Gastrocnemius medialis (tissue), 4 donors: ENCODE measurements at regions not wholly inside any gene's neighbourhood (a gene's known extent, or its start where the extent isn't known, plus 50 kb on each side); places are given as distances from the start of the nearest gene placed in this dataset.
A peak's percentile ranks its signal among the peaks of the same experiment; 100 is the strongest.

Experiments used
- ATAC-seq, 2 donors: fragments of 150-250 bp; one replicate each; pipeline ENCODE4 v1.9.1; 2016
- DNase-seq, 2 donors: peaks; one replicate each; pipeline ENCODE4 v3.0.0-alpha.2; 2019
- H3K27ac ChIP-seq, 4 donors: fragments of 200-600 bp; sonication (generic); 1 replicate in 1 of 4; 2 replicates in 3 of 4; pipeline ENCODE4 v1.5.1; 2016 to 2018; ENCODE audit warnings: mild to moderate bottlenecking in 2 of 4, moderate library complexity in 1 of 4
- H3K27me3 ChIP-seq, 3 donors: fragments of 200-600 bp; sonication (generic) in 2 of 3; 1 replicate in 1 of 3; 2 replicates in 2 of 3; pipeline versions ENCODE4 v1.5.1 to v1.6.0; 2016 to 2019; ENCODE audit warnings: mild to moderate bottlenecking in 1 of 3, moderate library complexity in 1 of 3
- H3K36me3 ChIP-seq, 2 donors: fragments of 200-600 bp; sonication (generic) in 1 of 2; one replicate each; pipeline ENCODE4 v1.5.1; 2017 to 2018
- H3K4me1 ChIP-seq, 2 donors: fragments of 200-600 bp; sonication (generic) in 1 of 2; one replicate each; pipeline ENCODE4 v1.5.1; 2016 to 2017; ENCODE audit warnings: mild to moderate bottlenecking in 2 of 2
- H3K4me3 ChIP-seq, 4 donors: fragments of 200-600 bp; sonication (generic) in 3 of 4; 1 replicate in 1 of 4; 2 replicates in 3 of 4; pipeline ENCODE4 v1.5.1; 2016 to 2019; ENCODE audit warnings: mild to moderate bottlenecking in 2 of 4
- H3K9me3 ChIP-seq, 3 donors: fragments of 200-600 bp; sonication (generic) in 2 of 3; 1 replicate in 1 of 3; 2 replicates in 2 of 3; pipeline ENCODE4 v1.5.1; 2016 to 2019
- CTCF ChIP-seq, 5 experiments: fragments of 450-650 bp in 3 of 5; fragments of 200-600 bp in 2 of 5; sonication (generic) in 2 of 5; IDR thresholded peaks in 4 of 5; conservative IDR thresholded peaks in 1 of 5; 1 replicate in 4 of 5; 2 replicates in 1 of 5; pipeline ENCODE4 v1.5.1; 2016 to 2019; ENCODE audit warnings: antibody characterized with exemption in 5 of 5, mild to moderate bottlenecking in 3 of 5, moderate library complexity in 3 of 5
- POLR2A ChIP-seq, 2 donors: fragments of 450-650 bp; IDR thresholded peaks; one replicate each; pipeline ENCODE4 v1.6.1; 2017; ENCODE audit warnings: antibody characterized with exemption in 2 of 2, mild to moderate bottlenecking in 2 of 2, moderate library complexity in 2 of 2
- in situ Hi-C, 4 donors: fragments of 200-750 bp; cut with MboI; loops; one replicate each; pipeline versions ENCODE4 v1.15.0 to v1.8.0; 2017; ENCODE audit warnings: low sequenced_read_pairs in 4 of 4
- intact Hi-C: fragments of 100-400 bp; cut with DNase I; formaldehyde crosslinking; loops from one replicate; pipeline ENCODE4 v1.15.1; 2023; ENCODE audit warnings: low total_unique reads

GRCh38 chr3:170740285-170740684 is 129.7 kb downstream of the RPL22L1 start:
- Histone ChIP-seq H3K36me3 (no peaks in the 10 kb centered on the region), H3K9me3 (no peaks in the 10 kb centered on the region), H3K27ac (peak overlapping the region in 1 of 4 donors; percentile 14), H3K4me1 (no peaks in the 10 kb centered on the region), H3K4me3 (no peak overlapping the region), H3K27me3 (no peaks in the 10 kb centered on the region)
- in situ Hi-C loops, result no loop called here
- DNase-seq (no peak), ATAC-seq (no peak)
- intact Hi-C loops, result no loop called here
- TF ChIP-seq POLR2A (IDR thresholded peaks at IDR 0.05) (no peak), CTCF (IDR thresholded peaks at IDR 0.05 in 4 of 5, conservative IDR thresholded peaks at IDR 0.05 in 1 of 5) (no peak)

- intact Hi-C loops (no loop called here), in situ Hi-C loops (no loop called here)
- ATAC-seq (no peak), DNase-seq (no peak)
- Histone ChIP-seq H3K9me3 (no peaks in the 10 kb centered on the region), H3K27me3 (no peaks in the 10 kb centered on the region), H3K4me1 (no peaks in the 10 kb centered on the region), H3K27ac (no peak overlapping the region), H3K36me3 (no peaks in the 10 kb centered on the region), H3K4me3 (no peak overlapping the region)
- no peak for TF ChIP-seq CTCF (IDR thresholded peaks at IDR 0.05 in 4 of 5, conservative IDR thresholded peaks at IDR 0.05 in 1 of 5)
- TF ChIP-seq POLR2A (IDR thresholded peaks at IDR 0.05), result no peak
Observed at GRCh38 chr3:170739410-170739809, 130.6 kb downstream of the RPL22L1 start.

DNA sequence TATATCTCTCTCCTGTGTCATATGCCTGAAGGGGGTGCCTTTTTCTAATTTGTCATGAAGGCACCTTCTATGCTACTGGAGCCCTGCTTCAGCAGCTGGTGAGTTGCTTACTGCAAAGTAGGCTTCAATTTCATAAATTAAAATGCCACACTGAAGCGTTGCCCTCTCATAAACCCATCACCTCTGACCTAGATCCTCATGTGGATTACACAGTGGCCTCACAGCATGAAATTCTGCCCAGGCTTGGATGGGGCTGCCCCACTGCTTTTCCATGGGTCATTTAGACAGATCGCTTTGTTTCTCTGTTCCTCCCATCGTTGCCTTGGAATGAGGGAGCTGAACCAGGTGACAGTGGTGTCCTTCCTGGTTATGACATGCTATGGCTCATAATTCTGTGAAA is 131.2 kb downstream of the RPL22L1 start:
- Histone ChIP-seq H3K4me3 (no peak overlapping the region), H3K36me3 (no peaks in the 10 kb centered on the region), H3K9me3 (no peaks in the 10 kb centered on the region), H3K27me3 (no peaks in the 10 kb centered on the region), H3K4me1 (no peaks in the 10 kb centered on the region), H3K27ac (no peak overlapping the region)
- intact Hi-C loops, result no loop called here
- DNase-seq, result no peak
- in situ Hi-C loops, result no loop called here
- TF ChIP-seq POLR2A (IDR thresholded peaks at IDR 0.05) (no peak), CTCF (IDR thresholded peaks at IDR 0.05 in 4 of 5, conservative IDR thresholded peaks at IDR 0.05 in 1 of 5) (no peak)
- ATAC-seq, result no peak

- H3K9me3 ChIP-seq, result no peaks in the 10 kb centered on the region
- intact Hi-C loops, result no loop called here
Observed at GRCh38 chr3:170737498-170738162, 132.4 kb downstream of the RPL22L1 start.

More at GRCh38 chr3:170737498-170738162, 132.4 kb downstream of the RPL22L1 start:
- H3K4me1 ChIP-seq, result no peaks in the 10 kb centered on the region
- H3K27ac ChIP-seq, result no peak overlapping the region
- ATAC-seq, result no peak
- in situ Hi-C loops, result no loop called here
- no peak for TF ChIP-seq CTCF (IDR thresholded peaks at IDR 0.05 in 4 of 5, conservative IDR thresholded peaks at IDR 0.05 in 1 of 5)
- no peak for TF ChIP-seq POLR2A (IDR thresholded peaks at IDR 0.05)
- H3K27me3 ChIP-seq, result no peaks in the 10 kb centered on the region
- H3K4me3 ChIP-seq, result no peak overlapping the region
- no peaks in the 10 kb centered on the region for H3K36me3 ChIP-seq
- DNase-seq, result no peak
